ENCODE measurements at regions not wholly inside any gene's neighbourhood (a gene's known extent, or its start where the extent isn't known, plus 50 kb on each side); places are given as distances from the start of the nearest gene placed in this dataset.
A peak's percentile ranks its signal among the peaks of the same experiment; 100 is the strongest.

DNA sequence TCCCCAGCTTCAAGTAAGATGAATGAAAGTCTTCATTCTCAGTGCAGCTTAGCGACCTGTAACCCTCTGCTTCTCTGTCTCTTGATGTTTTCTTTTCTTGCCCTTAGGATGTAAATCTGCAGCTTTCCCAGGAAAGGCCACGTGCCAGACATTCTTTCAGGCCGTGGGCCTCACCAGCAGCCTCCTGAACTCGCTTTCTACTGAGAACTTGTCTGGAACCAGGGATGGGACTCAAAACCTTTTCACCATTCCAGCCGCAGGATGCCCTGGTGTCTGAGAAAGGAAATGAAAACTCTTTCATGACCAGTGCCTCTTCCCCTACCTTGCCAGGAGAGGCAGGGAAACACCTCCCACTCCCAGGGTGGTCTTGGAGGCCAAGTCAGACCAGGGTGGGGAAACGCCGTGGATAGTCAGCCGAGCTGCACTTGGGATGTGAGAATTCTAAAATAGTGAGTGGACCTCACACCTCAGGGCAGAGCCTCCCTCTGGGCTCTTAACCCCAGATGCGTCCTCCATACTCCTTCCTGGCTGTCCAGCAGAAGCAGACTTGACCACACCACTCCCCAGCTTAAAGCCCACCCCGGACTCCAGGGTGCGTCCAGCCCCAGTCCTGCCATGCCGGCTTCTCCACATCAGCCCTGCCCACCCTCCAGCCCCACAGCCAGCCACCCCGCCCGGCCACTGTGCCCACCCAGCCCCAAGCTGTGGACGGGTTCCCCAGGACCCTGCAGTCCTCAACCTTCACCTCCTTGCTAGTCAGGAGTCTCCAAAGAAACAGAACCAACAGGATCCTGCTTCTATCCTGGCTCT is 115.5 kb downstream of the TWIST2 start:
- Histone ChIP-seq H3K4me1 (no peaks in the 10 kb centered on the region), H3K9me3 (no peaks in the 10 kb centered on the region), H3K36me3 (no peaks in the 10 kb centered on the region), H3K27ac (no peak overlapping the region), H3K27me3 (no peaks in the 10 kb centered on the region), H3K4me3 (no peak overlapping the region)
- DNase-seq (ENCODE audit: low spot score in 2 of 2) = peak in 1 of 2 donors; percentile 5
- intact Hi-C loops (cut with DNase I; ENCODE audit: low total_unique reads) = no loop called here
- TF ChIP-seq POLR2AphosphoS5 (IDR thresholded peaks at IDR 0.05) (no peak), POLR2A (IDR thresholded peaks at IDR 0.05) (no peak)
- TF ChIP-seq, protein P1, sequence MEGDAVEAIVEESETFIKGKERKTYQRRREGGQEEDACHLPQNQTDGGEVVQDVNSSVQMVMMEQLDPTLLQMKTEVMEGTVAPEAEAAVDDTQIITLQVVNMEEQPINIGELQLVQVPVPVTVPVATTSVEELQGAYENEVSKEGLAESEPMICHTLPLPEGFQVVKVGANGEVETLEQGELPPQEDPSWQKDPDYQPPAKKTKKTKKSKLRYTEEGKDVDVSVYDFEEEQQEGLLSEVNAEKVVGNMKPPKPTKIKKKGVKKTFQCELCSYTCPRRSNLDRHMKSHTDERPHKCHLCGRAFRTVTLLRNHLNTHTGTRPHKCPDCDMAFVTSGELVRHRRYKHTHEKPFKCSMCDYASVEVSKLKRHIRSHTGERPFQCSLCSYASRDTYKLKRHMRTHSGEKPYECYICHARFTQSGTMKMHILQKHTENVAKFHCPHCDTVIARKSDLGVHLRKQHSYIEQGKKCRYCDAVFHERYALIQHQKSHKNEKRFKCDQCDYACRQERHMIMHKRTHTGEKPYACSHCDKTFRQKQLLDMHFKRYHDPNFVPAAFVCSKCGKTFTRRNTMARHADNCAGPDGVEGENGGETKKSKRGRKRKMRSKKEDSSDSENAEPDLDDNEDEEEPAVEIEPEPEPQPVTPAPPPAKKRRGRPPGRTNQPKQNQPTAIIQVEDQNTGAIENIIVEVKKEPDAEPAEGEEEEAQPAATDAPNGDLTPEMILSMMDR (IDR thresholded peaks at IDR 0.05) = no peak

DNA sequence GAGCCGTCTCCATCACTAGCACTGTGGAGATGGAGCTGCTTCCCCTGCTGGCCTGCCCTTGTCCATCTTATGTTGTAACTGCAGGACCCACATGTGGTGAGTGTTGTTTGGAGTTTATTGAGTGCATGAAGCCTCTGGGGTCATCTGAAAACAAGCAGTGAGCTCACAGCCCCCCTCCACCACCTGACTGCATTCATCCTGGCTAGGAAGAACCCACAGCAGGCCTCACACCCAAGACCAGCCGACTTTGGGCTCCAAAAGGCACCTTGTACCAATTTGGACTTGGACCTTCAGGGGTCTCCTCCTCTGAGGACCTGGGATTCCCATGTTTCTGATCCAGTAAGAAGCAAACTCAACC is 116.1 kb downstream of the TWIST2 start:
- Histone ChIP-seq H3K27ac (no peak overlapping the region), H3K4me3 (no peak overlapping the region), H3K27me3 (no peaks in the 10 kb centered on the region), H3K9me3 (no peaks in the 10 kb centered on the region), H3K36me3 (no peaks in the 10 kb centered on the region), H3K4me1 (no peaks in the 10 kb centered on the region)
- intact Hi-C loops (cut with DNase I; ENCODE audit: low total_unique reads) = no loop called here
- no peak for DNase-seq (ENCODE audit: low spot score in 2 of 2)
- TF ChIP-seq, protein P1 (IDR thresholded peaks at IDR 0.05) = no peak
- TF ChIP-seq POLR2AphosphoS5 (IDR thresholded peaks at IDR 0.05) = no peak
- TF ChIP-seq POLR2A (IDR thresholded peaks at IDR 0.05) = no peak

DNA sequence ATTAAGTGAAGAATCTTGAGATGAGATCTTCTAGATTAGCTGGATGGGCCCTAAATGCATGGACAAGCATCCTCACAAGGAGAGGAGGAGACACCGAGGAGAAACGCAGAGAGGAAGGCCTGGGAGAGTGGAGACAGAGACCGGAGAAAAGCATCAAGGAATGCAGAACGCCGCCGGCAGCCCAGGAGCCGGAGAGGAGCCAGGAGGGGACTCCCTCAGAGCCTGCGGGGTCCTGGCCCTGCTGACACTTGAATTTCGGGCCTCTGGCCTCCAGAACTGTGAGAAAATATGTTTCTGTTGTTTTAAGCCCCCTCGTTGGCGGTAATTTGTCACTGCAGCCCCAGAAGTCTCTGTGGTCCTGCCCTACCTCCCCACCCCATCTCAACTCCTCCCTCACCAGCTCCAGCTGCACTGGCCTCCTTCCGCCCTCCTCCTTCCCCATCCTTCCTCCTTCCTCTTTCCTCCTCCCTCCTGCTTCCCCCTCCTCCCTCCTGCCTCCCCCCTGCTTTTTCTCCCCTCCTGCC is 116.7 kb downstream of the TWIST2 start:
- H3K36me3 ChIP-seq = no peaks in the 10 kb centered on the region
- H3K4me3 ChIP-seq = no peak overlapping the region
- peak in 1 of 2 donors; percentile 5 for DNase-seq (ENCODE audit: low spot score in 2 of 2)
- H3K27ac ChIP-seq = no peak overlapping the region
- no peak for TF ChIP-seq POLR2A (IDR thresholded peaks at IDR 0.05)
- TF ChIP-seq, protein P1 (IDR thresholded peaks at IDR 0.05) = no peak
- no peak for TF ChIP-seq POLR2AphosphoS5 (IDR thresholded peaks at IDR 0.05)
- no peaks in the 10 kb centered on the region for H3K9me3 ChIP-seq
- intact Hi-C loops (cut with DNase I; ENCODE audit: low total_unique reads) = no loop called here
- no peaks in the 10 kb centered on the region for H3K27me3 ChIP-seq
- no peaks in the 10 kb centered on the region for H3K4me1 ChIP-seq

DNA sequence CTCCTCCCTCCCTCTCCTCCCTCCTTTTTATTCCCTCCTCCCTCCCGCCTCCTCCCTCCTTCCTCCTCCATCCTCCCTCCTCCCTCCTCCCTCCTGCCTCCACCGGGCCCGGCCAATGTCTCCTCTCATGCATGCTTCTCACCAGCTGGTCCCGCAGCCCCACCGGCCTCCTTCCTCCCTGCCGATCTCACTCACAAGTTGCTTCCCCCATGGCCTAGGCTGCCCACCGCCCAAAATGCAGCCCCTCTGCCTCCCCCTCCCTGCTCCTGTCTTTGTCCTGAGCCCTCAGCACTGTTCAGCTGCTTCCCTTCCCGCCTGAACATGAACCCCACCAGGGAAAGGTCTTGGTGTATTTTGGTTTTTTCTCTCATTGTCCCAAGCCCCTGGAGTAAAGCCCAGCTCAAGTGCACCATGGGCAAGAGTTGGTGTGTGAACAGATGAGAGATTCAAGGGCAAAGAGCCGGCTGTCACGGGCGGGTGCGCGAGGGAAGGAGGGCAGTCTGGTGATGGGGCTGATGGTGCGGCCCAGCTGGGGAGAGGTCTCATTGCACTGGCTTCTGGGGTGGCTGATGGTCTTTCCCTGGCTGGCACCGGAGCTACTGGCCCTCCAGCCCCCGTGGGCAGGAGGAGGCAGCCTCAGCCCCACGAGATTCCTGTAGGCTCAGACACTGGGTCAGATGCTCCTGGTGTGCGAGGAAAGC is 117.6 kb downstream of the TWIST2 start:
- no peak for DNase-seq (ENCODE audit: low spot score in 2 of 2)
- TF ChIP-seq POLR2A (IDR thresholded peaks at IDR 0.05) (no peak), POLR2AphosphoS5 (IDR thresholded peaks at IDR 0.05) (no peak)
- TF ChIP-seq, protein P1 (IDR thresholded peaks at IDR 0.05) = no peak
- Histone ChIP-seq H3K4me3 (no peak overlapping the region), H3K36me3 (no peaks in the 10 kb centered on the region), H3K27ac (no peak overlapping the region), H3K4me1 (no peaks in the 10 kb centered on the region), H3K27me3 (no peaks in the 10 kb centered on the region), H3K9me3 (no peaks in the 10 kb centered on the region)
- intact Hi-C loops (cut with DNase I; ENCODE audit: low total_unique reads) = no loop called here
